ENCODE measurements at regions not wholly inside any gene's neighbourhood (a gene's known extent, or its start where the extent isn't known, plus 50 kb on each side); places are given as distances from the start of the nearest gene placed in this dataset.

- ATAC-seq (no peak), DNase-seq (no peak)
- Histone ChIP-seq H3K9me3 (no peaks in the 10 kb centered on the region), H3K27ac (no peak overlapping the region), H3K36me3 (replicated peaks in 1 of 2; ENCODE audit: insufficient read depth in 1 of 2, low read depth in 2 of 2) (no peaks in the 10 kb centered on the region), H3K4me1 (no peaks in the 10 kb centered on the region), H3K27me3 (no peaks in the 10 kb centered on the region), H3K4me3 (no peak overlapping the region)
- no peak for TF ChIP-seq POLR2A (IDR thresholded peaks at IDR 0.05)
- TF ChIP-seq CTCF (IDR thresholded peaks at IDR 0.05), result no peak
- WGBS, 2 donors, result 42 to 43% methylated on average over 2 of the region's 2 CpGs
- intact Hi-C loops (cut with DNase I), result no loop called here
These were observed 191.0 kb upstream of the KIF2A start for GRCh38 chr5:62115014-62115413.

GRCh38 chr5:62124266-62124665 is 181.7 kb upstream of the KIF2A start:
- TF ChIP-seq CTCF (IDR thresholded peaks at IDR 0.05) (no peak), POLR2A (IDR thresholded peaks at IDR 0.05) (no peak)
- Histone ChIP-seq H3K36me3 (replicated peaks in 1 of 2; ENCODE audit: insufficient read depth in 1 of 2, low read depth in 2 of 2) (no peaks in the 10 kb centered on the region), H3K27ac (no peak overlapping the region), H3K4me1 (no peaks in the 10 kb centered on the region), H3K9me3 (no peaks in the 10 kb centered on the region), H3K4me3 (no peak overlapping the region), H3K27me3 (no peaks in the 10 kb centered on the region)
- intact Hi-C loops (cut with DNase I), result no loop called here
- no peak for DNase-seq
- no peak for ATAC-seq
- WGBS, 2 donors, result 53 to 73% methylated on average over 2 to 6 of the region's 6 CpGs

- H3K4me1 ChIP-seq, result no peaks in the 10 kb centered on the region
- 37 to 39% methylated on average over 2 of the region's 2 CpGs for WGBS, 2 donors
These were observed 179.9 kb upstream of the KIF2A start for GRCh38 chr5:62126090-62126489.

GRCh38 chr5:62127098-62127736 is 178.8 kb upstream of the KIF2A start:
- Histone ChIP-seq H3K27ac (no peak overlapping the region), H3K27me3 (no peaks in the 10 kb centered on the region), H3K36me3 (replicated peaks in 1 of 2; ENCODE audit: insufficient read depth in 1 of 2, low read depth in 2 of 2) (no peaks in the 10 kb centered on the region), H3K4me1 (no peaks in the 10 kb centered on the region), H3K9me3 (no peaks in the 10 kb centered on the region), H3K4me3 (no peak overlapping the region)
- TF ChIP-seq POLR2A (IDR thresholded peaks at IDR 0.05), result no peak
- TF ChIP-seq CTCF (IDR thresholded peaks at IDR 0.05), result no peak
- ATAC-seq (no peak), DNase-seq (no peak)
- intact Hi-C loops (cut with DNase I), result no loop called here
- WGBS, 2 donors, result 67 to 84% methylated on average over 2 of the region's 2 CpGs

More at GRCh38 chr5:62126090-62126489, 179.9 kb upstream of the KIF2A start:
- Histone ChIP-seq H3K27me3 (no peaks in the 10 kb centered on the region), H3K36me3 (replicated peaks in 1 of 2; ENCODE audit: insufficient read depth in 1 of 2, low read depth in 2 of 2) (no peaks in the 10 kb centered on the region), H3K9me3 (no peaks in the 10 kb centered on the region), H3K27ac (no peak overlapping the region), H3K4me3 (no peak overlapping the region)
- intact Hi-C loops (cut with DNase I), result no loop called here
- ATAC-seq (no peak), DNase-seq (no peak)
- TF ChIP-seq POLR2A (IDR thresholded peaks at IDR 0.05), result no peak
- TF ChIP-seq CTCF (IDR thresholded peaks at IDR 0.05), result no peak

- Histone ChIP-seq H3K27ac (no peak overlapping the region), H3K4me3 (no peak overlapping the region), H3K36me3 (replicated peaks in 1 of 2; ENCODE audit: insufficient read depth in 1 of 2, low read depth in 2 of 2) (no peaks in the 10 kb centered on the region), H3K4me1 (no peaks in the 10 kb centered on the region), H3K9me3 (no peaks in the 10 kb centered on the region), H3K27me3 (no peaks in the 10 kb centered on the region)
- intact Hi-C loops (cut with DNase I), result no loop called here
- DNase-seq (no peak), ATAC-seq (no peak)
- no peak for TF ChIP-seq POLR2A (IDR thresholded peaks at IDR 0.05)
- TF ChIP-seq CTCF (IDR thresholded peaks at IDR 0.05), result no peak
- 78 to 85% methylated on average over 3 of the region's 3 CpGs for WGBS, 2 donors
These were observed 175.9 kb upstream of the KIF2A start for GRCh38 chr5:62130107-62130506.

Measured in body of pancreas (tissue), 4 donors.